ENCODE measurements at regions not wholly inside any gene's neighbourhood (a gene's known extent, or its start where the extent isn't known, plus 50 kb on each side); places are given as distances from the start of the nearest gene placed in this dataset.

- Histone ChIP-seq H3K9me3 (ENCODE audit: control insufficient read depth in 2 of 3, low read length in 3 of 3) (no peaks in the 10 kb centered on the region), H3K27ac (ENCODE audit: low read depth, low read length) (no peak overlapping the region), H3K4me1 (ENCODE audit: control insufficient read depth in 2 of 2, insufficient read depth in 2 of 2, low read length in 2 of 2) (no peaks in the 10 kb centered on the region), H3K27me3 (ENCODE audit: control insufficient read depth in 2 of 2, insufficient read depth in 2 of 2, low read length in 2 of 2) (no peaks in the 10 kb centered on the region), H3K36me3 (ENCODE audit: control insufficient read depth in 2 of 3, insufficient read depth in 3 of 3, low read length in 3 of 3) (no peaks in the 10 kb centered on the region), H3K4me3 (ENCODE audit: low read length) (no peak overlapping the region)
- no peak for ATAC-seq
- Mint-ChIP-seq H3K36me3 (no peaks in the 10 kb centered on the region), H3K27me3 (no peaks in the 10 kb centered on the region), H3K4me1 (no peaks in the 10 kb centered on the region), H3K27ac (no peak overlapping the region), H3K9me3 (peaks cover 0 to 3% (median 0%) of the 10 kb centered on the region in 11 donors), H3K4me3 (no peak overlapping the region)
- DNase-seq, result no peak
- ChIA-PET CTCF (no interaction called here), POLR2A (no interaction called here)
- intact Hi-C loops (cut with micrococcal nuclease), result no loop called here
Observed at GRCh38 chr10:57921140-57921539, 346.6 kb downstream of the IPMK start.

- H3K36me3 Mint-ChIP-seq, result no peaks in the 10 kb centered on the region
- H3K9me3 ChIP-seq (ENCODE audit: control insufficient read depth in 2 of 3, low read length in 3 of 3), result no peaks in the 10 kb centered on the region
- no peak overlapping the region for H3K27ac Mint-ChIP-seq
- H3K27me3 Mint-ChIP-seq, result no peaks in the 10 kb centered on the region
- ATAC-seq, result no peak
- no peaks in the 10 kb centered on the region for H3K4me1 ChIP-seq (ENCODE audit: control insufficient read depth in 2 of 2, insufficient read depth in 2 of 2, low read length in 2 of 2)
- H3K36me3 ChIP-seq (ENCODE audit: control insufficient read depth in 2 of 3, insufficient read depth in 3 of 3, low read length in 3 of 3), result no peaks in the 10 kb centered on the region
- peaks cover 0 to 3% (median 0%) of the 10 kb centered on the region in 11 donors for H3K9me3 Mint-ChIP-seq
- DNase-seq, result no peak
- POLR2A ChIA-PET, result no interaction called here
- CTCF ChIA-PET, result no interaction called here
- no peak overlapping the region for H3K27ac ChIP-seq (ENCODE audit: low read depth, low read length)
- H3K4me1 Mint-ChIP-seq, result no peaks in the 10 kb centered on the region
- H3K4me3 ChIP-seq (ENCODE audit: low read length), result no peak overlapping the region
- intact Hi-C loops (cut with micrococcal nuclease), result no loop called here
- H3K4me3 Mint-ChIP-seq, result no peak overlapping the region
- H3K27me3 ChIP-seq (ENCODE audit: control insufficient read depth in 2 of 2, insufficient read depth in 2 of 2, low read length in 2 of 2), result no peaks in the 10 kb centered on the region
Observed at GRCh38 chr10:57919864-57920263, 347.8 kb downstream of the IPMK start.

- H3K9me3 ChIP-seq (ENCODE audit: control insufficient read depth in 2 of 3, low read length in 3 of 3), result no peaks in the 10 kb centered on the region
- H3K4me3 ChIP-seq (ENCODE audit: low read length), result no peak overlapping the region
- no peaks in the 10 kb centered on the region for H3K27me3 ChIP-seq (ENCODE audit: control insufficient read depth in 2 of 2, insufficient read depth in 2 of 2, low read length in 2 of 2)
- Mint-ChIP-seq H3K4me1 (no peaks in the 10 kb centered on the region), H3K4me3 (no peak overlapping the region), H3K27ac (no peak overlapping the region), H3K36me3 (no peaks in the 10 kb centered on the region), H3K9me3 (peaks cover 0 to 3% (median 0%) of the 10 kb centered on the region in 11 donors), H3K27me3 (no peaks in the 10 kb centered on the region)
- DNase-seq (no peak), ATAC-seq (no peak)
- H3K36me3 ChIP-seq (ENCODE audit: control insufficient read depth in 2 of 3, insufficient read depth in 3 of 3, low read length in 3 of 3), result no peaks in the 10 kb centered on the region
- no peak overlapping the region for H3K27ac ChIP-seq (ENCODE audit: low read depth, low read length)
- intact Hi-C loops (cut with micrococcal nuclease), result no loop called here
- CTCF ChIA-PET, result no interaction called here
- POLR2A ChIA-PET, result no interaction called here
- H3K4me1 ChIP-seq (ENCODE audit: control insufficient read depth in 2 of 2, insufficient read depth in 2 of 2, low read length in 2 of 2), result no peaks in the 10 kb centered on the region
Observed at GRCh38 chr10:57917019-57917418, 350.7 kb downstream of the IPMK start.

- H3K4me1 Mint-ChIP-seq, result no peaks in the 10 kb centered on the region
- H3K4me1 ChIP-seq (ENCODE audit: control insufficient read depth in 2 of 2, insufficient read depth in 2 of 2, low read length in 2 of 2), result no peaks in the 10 kb centered on the region
- intact Hi-C loops (cut with micrococcal nuclease), result no loop called here
- ATAC-seq (no peak), DNase-seq (no peak)
- H3K9me3 Mint-ChIP-seq, result peaks cover 0 to 1% (median 0%) of the 10 kb centered on the region in 11 donors
- H3K36me3 ChIP-seq (ENCODE audit: control insufficient read depth in 2 of 3, insufficient read depth in 3 of 3, low read length in 3 of 3), result no peaks in the 10 kb centered on the region
- H3K27ac Mint-ChIP-seq, result no peak overlapping the region
- no peaks in the 10 kb centered on the region for H3K9me3 ChIP-seq (ENCODE audit: control insufficient read depth in 2 of 3, low read length in 3 of 3)
- no peak overlapping the region for H3K4me3 ChIP-seq (ENCODE audit: low read length)
- H3K27me3 ChIP-seq (ENCODE audit: control insufficient read depth in 2 of 2, insufficient read depth in 2 of 2, low read length in 2 of 2), result no peaks in the 10 kb centered on the region
- H3K27ac ChIP-seq (ENCODE audit: low read depth, low read length), result no peak overlapping the region
- ChIA-PET POLR2A (no interaction called here), CTCF (no interaction called here)
- H3K4me3 Mint-ChIP-seq, result no peak overlapping the region
- no peaks in the 10 kb centered on the region for H3K36me3 Mint-ChIP-seq
- H3K27me3 Mint-ChIP-seq, result no peaks in the 10 kb centered on the region
Observed at GRCh38 chr10:57905861-57906260, 361.8 kb downstream of the IPMK start.

- H3K36me3 ChIP-seq (ENCODE audit: control insufficient read depth in 2 of 3, insufficient read depth in 3 of 3, low read length in 3 of 3), result no peaks in the 10 kb centered on the region
- ATAC-seq, result no peak
- Mint-ChIP-seq H3K9me3 (peaks cover 0 to 5% (median 0%) of the 10 kb centered on the region in 11 donors), H3K27ac (no peak overlapping the region), H3K4me3 (no peak overlapping the region), H3K27me3 (no peaks in the 10 kb centered on the region), H3K4me1 (no peaks in the 10 kb centered on the region), H3K36me3 (no peaks in the 10 kb centered on the region)
- no peaks in the 10 kb centered on the region for H3K4me1 ChIP-seq (ENCODE audit: control insufficient read depth in 2 of 2, insufficient read depth in 2 of 2, low read length in 2 of 2)
- no peak overlapping the region for H3K4me3 ChIP-seq (ENCODE audit: low read length)
- no peak for DNase-seq
- intact Hi-C loops (cut with micrococcal nuclease), result no loop called here
- no peak overlapping the region for H3K27ac ChIP-seq (ENCODE audit: low read depth, low read length)
- ChIA-PET POLR2A (no interaction called here), CTCF (no interaction called here)
- no peaks in the 10 kb centered on the region for H3K27me3 ChIP-seq (ENCODE audit: control insufficient read depth in 2 of 2, insufficient read depth in 2 of 2, low read length in 2 of 2)
- no peaks in the 10 kb centered on the region for H3K9me3 ChIP-seq (ENCODE audit: control insufficient read depth in 2 of 3, low read length in 3 of 3)
Observed at GRCh38 chr10:57905010-57905409, 362.7 kb downstream of the IPMK start.

GRCh38 chr10:57898231-57898630 lies 369.5 kb downstream of the IPMK start:
- H3K9me3 ChIP-seq (ENCODE audit: control insufficient read depth in 2 of 3, low read length in 3 of 3), result no peaks in the 10 kb centered on the region
- no peaks in the 10 kb centered on the region for H3K36me3 ChIP-seq (ENCODE audit: control insufficient read depth in 2 of 3, insufficient read depth in 3 of 3, low read length in 3 of 3)
- H3K27me3 Mint-ChIP-seq, result no peaks in the 10 kb centered on the region
- H3K27ac Mint-ChIP-seq, result no peak overlapping the region
- H3K9me3 Mint-ChIP-seq, result peaks cover 0 to 12% (median 2%) of the 10 kb centered on the region in 11 donors
- no peaks in the 10 kb centered on the region for H3K4me1 ChIP-seq (ENCODE audit: control insufficient read depth in 2 of 2, insufficient read depth in 2 of 2, low read length in 2 of 2)
- DNase-seq (no peak), ATAC-seq (no peak)
- no peak overlapping the region for H3K27ac ChIP-seq (ENCODE audit: low read depth, low read length)
- no peak overlapping the region for H3K4me3 ChIP-seq (ENCODE audit: low read length)
- CTCF ChIA-PET, result no interaction called here
- H3K27me3 ChIP-seq (ENCODE audit: control insufficient read depth in 2 of 2, insufficient read depth in 2 of 2, low read length in 2 of 2), result no peaks in the 10 kb centered on the region
- H3K4me3 Mint-ChIP-seq, result no peak overlapping the region
- intact Hi-C loops (cut with micrococcal nuclease), result no loop called here
- H3K36me3 Mint-ChIP-seq, result no peaks in the 10 kb centered on the region
- H3K4me1 Mint-ChIP-seq, result no peaks in the 10 kb centered on the region
- POLR2A ChIA-PET, result no interaction called here

GRCh38 chr10:57897611-57898010 lies 370.1 kb downstream of the IPMK start:
- Histone ChIP-seq H3K9me3 (ENCODE audit: control insufficient read depth in 2 of 3, low read length in 3 of 3) (no peaks in the 10 kb centered on the region), H3K27me3 (ENCODE audit: control insufficient read depth in 2 of 2, insufficient read depth in 2 of 2, low read length in 2 of 2) (no peaks in the 10 kb centered on the region), H3K27ac (ENCODE audit: low read depth, low read length) (no peak overlapping the region), H3K4me3 (ENCODE audit: low read length) (no peak overlapping the region), H3K36me3 (ENCODE audit: control insufficient read depth in 2 of 3, insufficient read depth in 3 of 3, low read length in 3 of 3) (no peaks in the 10 kb centered on the region), H3K4me1 (ENCODE audit: control insufficient read depth in 2 of 2, insufficient read depth in 2 of 2, low read length in 2 of 2) (no peaks in the 10 kb centered on the region)
- DNase-seq (no peak), ATAC-seq (no peak)
- CTCF ChIA-PET, result no interaction called here
- no peak overlapping the region for H3K4me3 Mint-ChIP-seq
- no peaks in the 10 kb centered on the region for H3K27me3 Mint-ChIP-seq
- H3K9me3 Mint-ChIP-seq, result peaks cover 0 to 15% (median 2%) of the 10 kb centered on the region in 11 donors
- POLR2A ChIA-PET, result no interaction called here
- no peak overlapping the region for H3K27ac Mint-ChIP-seq
- no peaks in the 10 kb centered on the region for H3K4me1 Mint-ChIP-seq
- no peaks in the 10 kb centered on the region for H3K36me3 Mint-ChIP-seq
- intact Hi-C loops (cut with micrococcal nuclease), result no loop called here
